ENCODE measurements at regions not wholly inside any gene's neighbourhood (a gene's known extent, or its start where the extent isn't known, plus 50 kb on each side); places are given as distances from the start of the nearest gene placed in this dataset.

DNA sequence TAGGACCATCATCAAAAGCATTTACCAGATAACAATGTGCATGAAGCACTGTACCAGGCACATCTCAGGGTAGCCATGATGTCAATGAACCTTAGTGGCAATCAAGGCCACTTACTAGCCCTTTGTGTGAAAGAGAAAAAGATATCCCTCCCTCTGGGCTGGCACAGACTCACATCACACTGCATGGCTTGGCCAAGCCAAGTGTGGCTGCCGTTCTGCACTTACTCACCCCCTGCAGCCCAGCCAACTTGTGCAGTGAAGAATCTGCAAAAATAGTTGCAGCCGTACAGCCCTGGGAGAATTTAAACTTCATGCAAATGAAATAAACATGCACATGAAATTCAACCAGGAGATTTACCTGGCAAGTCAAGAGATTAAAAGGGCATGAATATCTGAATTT is 333.5 kb downstream of the DEPDC1B start:
- H3K4me3 ChIP-seq, result no peak overlapping the region
- TF ChIP-seq, protein P1, sequence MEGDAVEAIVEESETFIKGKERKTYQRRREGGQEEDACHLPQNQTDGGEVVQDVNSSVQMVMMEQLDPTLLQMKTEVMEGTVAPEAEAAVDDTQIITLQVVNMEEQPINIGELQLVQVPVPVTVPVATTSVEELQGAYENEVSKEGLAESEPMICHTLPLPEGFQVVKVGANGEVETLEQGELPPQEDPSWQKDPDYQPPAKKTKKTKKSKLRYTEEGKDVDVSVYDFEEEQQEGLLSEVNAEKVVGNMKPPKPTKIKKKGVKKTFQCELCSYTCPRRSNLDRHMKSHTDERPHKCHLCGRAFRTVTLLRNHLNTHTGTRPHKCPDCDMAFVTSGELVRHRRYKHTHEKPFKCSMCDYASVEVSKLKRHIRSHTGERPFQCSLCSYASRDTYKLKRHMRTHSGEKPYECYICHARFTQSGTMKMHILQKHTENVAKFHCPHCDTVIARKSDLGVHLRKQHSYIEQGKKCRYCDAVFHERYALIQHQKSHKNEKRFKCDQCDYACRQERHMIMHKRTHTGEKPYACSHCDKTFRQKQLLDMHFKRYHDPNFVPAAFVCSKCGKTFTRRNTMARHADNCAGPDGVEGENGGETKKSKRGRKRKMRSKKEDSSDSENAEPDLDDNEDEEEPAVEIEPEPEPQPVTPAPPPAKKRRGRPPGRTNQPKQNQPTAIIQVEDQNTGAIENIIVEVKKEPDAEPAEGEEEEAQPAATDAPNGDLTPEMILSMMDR (IDR thresholded peaks at IDR 0.05 in 8 of 11, conservative IDR thresholded peaks at IDR 0.05 in 3 of 11), result no peak
- TF ChIP-seq POLR2AphosphoS5 (IDR thresholded peaks at IDR 0.05) (no peak), POLR2A (IDR thresholded peaks at IDR 0.05) (no peak)
- no peaks in the 10 kb centered on the region for H3K36me3 ChIP-seq
- no peak for DNase-seq
- 23 to 87% (median 41%) methylated on average over 2 of the region's 2 CpGs for WGBS, 5 donors
- intact Hi-C loops (cut with DNase I; ENCODE audit: low total_unique reads), result no loop called here
- no peaks in the 10 kb centered on the region for H3K9me3 ChIP-seq
- H3K27ac ChIP-seq, result no peak overlapping the region
- H3K4me1 ChIP-seq, result no peaks in the 10 kb centered on the region
- no peaks in the 10 kb centered on the region for H3K27me3 ChIP-seq (replicated peaks in 1 of 7)

DNA sequence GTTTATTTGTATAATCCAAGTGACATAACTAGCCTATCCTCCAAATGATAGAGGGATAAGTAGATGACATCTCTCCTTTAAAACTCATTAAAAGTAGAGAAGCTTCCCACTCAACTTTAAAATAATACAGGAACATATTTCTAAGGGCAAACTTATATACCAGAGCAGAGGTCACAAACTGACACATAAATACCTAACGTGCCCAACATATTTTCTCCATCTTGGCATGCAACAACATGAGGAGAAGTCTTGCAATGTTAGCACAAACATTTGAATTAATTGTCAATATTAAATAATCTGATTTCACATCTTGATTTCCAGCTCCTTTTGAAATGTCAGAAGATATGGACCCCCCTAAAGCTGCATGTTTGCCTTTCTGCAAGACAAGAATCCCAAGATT is 335.0 kb downstream of the DEPDC1B start:
- 60 to 79% (median 74%) methylated on average over 1 of the region's 1 CpG for WGBS, 5 donors
- Histone ChIP-seq H3K4me3 (no peak overlapping the region), H3K27ac (no peak overlapping the region), H3K36me3 (no peaks in the 10 kb centered on the region), H3K4me1 (no peaks in the 10 kb centered on the region), H3K9me3 (no peaks in the 10 kb centered on the region), H3K27me3 (replicated peaks in 1 of 7) (no peaks in the 10 kb centered on the region)
- DNase-seq, result no peak
- no peak for TF ChIP-seq POLR2AphosphoS5 (IDR thresholded peaks at IDR 0.05)
- TF ChIP-seq, protein P1 (IDR thresholded peaks at IDR 0.05 in 8 of 11, conservative IDR thresholded peaks at IDR 0.05 in 3 of 11), result no peak
- no peak for TF ChIP-seq POLR2A (IDR thresholded peaks at IDR 0.05)
- intact Hi-C loops (cut with DNase I; ENCODE audit: low total_unique reads), result no loop called here

DNA sequence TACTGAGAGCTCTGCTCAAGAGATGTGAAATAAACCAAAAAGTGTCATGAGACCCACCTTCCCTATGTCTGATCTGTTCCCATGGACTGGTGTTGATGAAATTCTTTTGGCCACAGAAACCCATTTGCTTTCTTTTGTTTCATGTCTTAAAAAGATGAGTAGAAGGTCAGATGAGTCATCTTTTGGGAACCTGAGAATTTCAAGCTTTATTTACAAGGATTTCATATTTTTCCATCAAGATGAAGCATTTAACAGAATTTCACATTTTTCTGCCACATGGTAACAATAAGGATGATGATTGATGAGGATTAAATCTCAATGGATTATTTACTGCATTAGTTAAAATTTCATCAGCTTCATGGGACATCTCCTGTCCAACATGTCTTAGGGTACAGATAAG is 337.8 kb downstream of the DEPDC1B start:
- H3K27me3 ChIP-seq (replicated peaks in 1 of 7), result no peaks in the 10 kb centered on the region
- no peaks in the 10 kb centered on the region for H3K4me1 ChIP-seq
- no peak overlapping the region for H3K4me3 ChIP-seq
- H3K27ac ChIP-seq, result no peak overlapping the region
- intact Hi-C loops (cut with DNase I; ENCODE audit: low total_unique reads), result no loop called here
- no peaks in the 10 kb centered on the region for H3K9me3 ChIP-seq
- H3K36me3 ChIP-seq, result no peaks in the 10 kb centered on the region
- DNase-seq, result no peak
- TF ChIP-seq POLR2AphosphoS5 (IDR thresholded peaks at IDR 0.05) (no peak), POLR2A (IDR thresholded peaks at IDR 0.05) (no peak)
- TF ChIP-seq, protein P1 (IDR thresholded peaks at IDR 0.05 in 8 of 11, conservative IDR thresholded peaks at IDR 0.05 in 3 of 11), result no peak

DNA sequence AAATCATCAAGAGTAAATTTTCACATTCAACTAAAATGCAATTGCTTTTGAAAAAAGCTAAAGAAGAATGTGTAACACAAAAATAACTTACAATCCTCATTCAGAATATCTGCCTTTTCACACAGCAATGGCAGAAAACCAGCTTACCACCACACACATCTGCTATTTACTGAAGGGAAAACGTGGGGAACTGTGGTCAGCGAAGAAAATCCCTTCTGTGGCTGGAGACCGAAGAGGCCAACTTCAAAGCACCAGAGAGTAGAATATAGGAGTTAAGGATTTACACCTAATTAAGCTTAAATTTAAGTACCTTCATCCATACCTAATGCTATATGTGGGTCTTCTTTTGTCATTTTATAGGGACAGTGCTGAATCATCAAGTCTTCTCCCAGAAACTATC is 339.6 kb downstream of the DEPDC1B start:
- Histone ChIP-seq H3K27me3 (replicated peaks in 1 of 7) (no peaks in the 10 kb centered on the region), H3K36me3 (no peaks in the 10 kb centered on the region), H3K9me3 (no peaks in the 10 kb centered on the region), H3K27ac (no peak overlapping the region), H3K4me3 (no peak overlapping the region), H3K4me1 (no peaks in the 10 kb centered on the region)
- TF ChIP-seq POLR2AphosphoS5 (IDR thresholded peaks at IDR 0.05), result no peak
- TF ChIP-seq, protein P1 (IDR thresholded peaks at IDR 0.05 in 8 of 11, conservative IDR thresholded peaks at IDR 0.05 in 3 of 11), result no peak
- TF ChIP-seq POLR2A (IDR thresholded peaks at IDR 0.05), result no peak
- no peak for DNase-seq
- WGBS, 5 donors, result 74 to 89% (median 83%) methylated on average over 3 of the region's 3 CpGs
- intact Hi-C loops (cut with DNase I; ENCODE audit: low total_unique reads), result no loop called here

All from spleen (tissue), 11 donors.